Fibroblast of villous mesenchyme (primary cell): ENCODE measurements at regions not wholly inside any gene's neighbourhood (a gene's known extent, or its start where the extent isn't known, plus 50 kb on each side); places are given as distances from the start of the nearest gene placed in this dataset.
A peak's percentile ranks its signal among the peaks of the same experiment; 100 is the strongest.

ENCODE experiments used
- DNase-seq: peaks from one replicate; pipeline ENCODE4 v3.0.0-alpha.2; 2010; ENCODE audit warnings: low read depth
- H3K4me3 ChIP-seq: 2 replicates; pipeline ENCODE4 v1.5.1; 2011; ENCODE audit warnings: low read depth, mild to moderate bottlenecking, low read length
- CTCF ChIP-seq: IDR thresholded peaks from 2 replicates; pipeline ENCODE4 v1.5.1; 2012; ENCODE audit warnings: low read depth, mild to moderate bottlenecking, low read length; ENCODE audit not compliant: insufficient read depth

GRCh38 chr6:140821196-140821595, 1311.5 kb upstream of the GJE1 start:
- no peak for TF ChIP-seq CTCF
- DNase-seq = no peak
- no peak overlapping the region for H3K4me3 ChIP-seq

- TF ChIP-seq CTCF = no peak
- no peak for DNase-seq
- H3K4me3 ChIP-seq = no peak overlapping the region
Observed at GRCh38 chr6:140817176-140817575, 1315.5 kb upstream of the GJE1 start.

- TF ChIP-seq CTCF = no peak
- H3K4me3 ChIP-seq = no peak overlapping the region
- peak; percentile 9 for DNase-seq
Observed at GRCh38 chr6:140816681-140817080, 1316.0 kb upstream of the GJE1 start.

- TF ChIP-seq CTCF = no peak
- H3K4me3 ChIP-seq = no peak overlapping the region
- DNase-seq = no peak
Observed at GRCh38 chr6:140812636-140813035, 1320.1 kb upstream of the GJE1 start.

GRCh38 chr6:140811642-140812041, 1321.1 kb upstream of the GJE1 start:
- H3K4me3 ChIP-seq = no peak overlapping the region
- no peak for TF ChIP-seq CTCF
- DNase-seq = no peak

GRCh38 chr6:140809694-140810101, 1323.0 kb upstream of the GJE1 start:
- DNase-seq = peak; percentile 57
- no peak overlapping the region for H3K4me3 ChIP-seq
- TF ChIP-seq CTCF = no peak

GRCh38 chr6:140806431-140806830, 1326.3 kb upstream of the GJE1 start:
- H3K4me3 ChIP-seq = no peak overlapping the region
- DNase-seq = no peak
- no peak for TF ChIP-seq CTCF
